Heart left ventricle (tissue), 16 donors: ENCODE measurements at regions not wholly inside any gene's neighbourhood (a gene's known extent, or its start where the extent isn't known, plus 50 kb on each side); places are given as distances from the start of the nearest gene placed in this dataset.
A peak's percentile ranks its signal among the peaks of the same experiment; 100 is the strongest.

Source experiments
- ATAC-seq, 4 donors: fragments of 200-7000 bp; cut with Tn5 transposase; one replicate each; pipeline ENCODE4 v1.9.1; 2020 to 2022; ENCODE audit warnings: moderate library complexity in 4 of 4, mild to moderate bottlenecking in 3 of 4, moderate number of reproducible peaks in 1 of 4
- DNase-seq, 5 donors: peaks; one replicate each; pipeline ENCODE4 v3.0.0-alpha.2; 2020
- H3K27ac ChIP-seq, 12 donors: fragments of 200-600 bp; sonication (generic) in 4 of 12; one replicate each; pipeline versions ENCODE4 v1.5.0 to v1.8.0; 2016 to 2022; ENCODE audit warnings: mild to moderate bottlenecking in 2 of 12
- H3K27me3 ChIP-seq, 9 donors: fragments of 200-600 bp; sonication (generic) in 2 of 9; one replicate each; pipeline versions ENCODE4 v1.5.1 to v1.8.0; 2016 to 2022; ENCODE audit warnings: mild to moderate bottlenecking in 3 of 9
- H3K36me3 ChIP-seq, 9 donors: fragments of 200-600 bp; sonication (generic) in 2 of 9; one replicate each; pipeline versions ENCODE4 v1.5.0 to v1.8.0; 2018 to 2022; ENCODE audit warnings: mild to moderate bottlenecking in 2 of 9
- H3K4me1 ChIP-seq, 12 donors: fragments of 200-600 bp; sonication (generic) in 4 of 12; one replicate each; pipeline versions ENCODE4 v1.5.0 to v1.8.0; 2016 to 2022; ENCODE audit warnings: mild to moderate bottlenecking in 3 of 12
- H3K4me3 ChIP-seq, 12 donors: fragments of 200-600 bp; sonication (generic) in 4 of 12; one replicate each; pipeline versions ENCODE4 v1.5.0 to v1.8.0; 2017 to 2022; ENCODE audit warnings: mild to moderate bottlenecking in 9 of 12, moderate library complexity in 4 of 12
- H3K9me3 ChIP-seq, 12 donors: fragments of 200-600 bp; sonication (generic) in 4 of 12; one replicate each; pipeline versions ENCODE4 v1.5.0 to v1.8.0; 2016 to 2022; ENCODE audit warnings: mild to moderate bottlenecking in 1 of 12
- CTCF ChIP-seq, 12 donors: fragments of 200-600 bp; sonication (generic) in 4 of 12; IDR thresholded peaks; one replicate each; pipeline versions ENCODE4 v1.5.0 to v1.8.0; 2018 to 2022; ENCODE audit warnings: antibody characterized with exemption in 12 of 12, mild to moderate bottlenecking in 5 of 12
- POLR2A ChIP-seq, 2 donors: fragments of 450-650 bp; IDR thresholded peaks; one replicate each; pipeline ENCODE4 v1.6.1; 2017; ENCODE audit warnings: antibody characterized with exemption in 2 of 2, mild to moderate bottlenecking in 2 of 2, moderate library complexity in 2 of 2
- WGBS, 4 donors: extraction: QIAGEN DNeasy Blood & Tissue Kit in 2 of 4; methylation state at CpG; one replicate each; pipeline versions ENCODE4 v1.1.5 to v1.1.7; 2013 to 2018; 5-methylcytosine and 5-hydroxymethylcytosine counted together
- intact Hi-C, 10 donors: fragments of 100-400 bp; cut with DNase I; formaldehyde crosslinking; loops; one replicate each; pipeline versions ENCODE4 v1.11.1 to v1.14.2; 2022
- donor health status: ischemic (EF 13 %, LVEDD 7.1; RV severe dilation, severe dysfunction).
- donor health status: healthy with polysubstance abuse.
- donor health status: DM: no; HTN: yes; CAD: no.
- donor health status: DM: no; HTN: no; CAD: no.
- donor health status: ischemic (EF 25% LVEDD 6.9; RV normal size, moderate dysfunction).
- donor health status: ischemic (EF 25% LVEDD 5.7; RV mildly dilated, moderate dysfunction).
- donor health status: healthy.
- donor health status: DM: yes; HTN: yes; CAD: no.
- donor health status: ischemic (EF 35%, LVEDD 5.7; RV mildly dilated, moderate dysfunction).
- donor health status: nonischemic (EF 11% LVEDD 7.7; RV severe dilation, severe dysfunction).
- donor health status: DM: yes; HTN: yes; CAD: no.
- donor health status: PGD.
- donor health status: ischemic (EF 29% LVEDD 5.4; RV normal size, mild dysfunction).
- donor health status: nonischemic (EF 23%, LVEDD 6.1; RV moderate dilation, normal function).

DNA sequence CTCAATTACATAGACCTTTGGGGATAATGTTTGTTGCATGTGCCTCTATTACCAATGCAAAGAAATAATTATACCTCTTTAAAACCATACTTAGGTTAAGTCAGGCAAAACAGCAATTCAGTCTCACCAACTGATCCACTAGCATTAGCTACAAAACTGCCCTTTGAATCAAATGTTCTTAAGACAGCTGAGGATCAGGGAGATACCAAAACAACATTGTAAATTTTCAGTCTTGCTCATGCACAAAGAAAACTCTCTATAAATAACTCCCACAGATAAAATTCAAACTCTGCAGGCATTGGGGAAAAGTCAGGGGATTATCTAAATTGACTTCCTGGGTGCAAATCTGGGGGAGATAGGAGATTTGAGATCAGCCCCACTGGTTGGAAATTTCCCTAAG, 100.9 kb upstream of the DPT start:
- no peak for TF ChIP-seq CTCF (IDR thresholded peaks at IDR 0.05)
- TF ChIP-seq POLR2A (IDR thresholded peaks at IDR 0.05) = no peak
- H3K9me3 ChIP-seq = peaks cover 0 to 5% (median 0%) of the 10 kb centered on the region in 12 donors
- ATAC-seq (no peak), DNase-seq (no peak)
- intact Hi-C loops = loop anchor here in 4 of 10 donors (5.0 to 10.0 kb wide), 4 partner anchors 58 to 275 kb away; partner anchors contain the start of genes ATP1B1 (in 2 of the 4) and DPT (in 2 of the 4)
- H3K4me3 ChIP-seq = no peak overlapping the region
- no peaks in the 10 kb centered on the region for H3K27me3 ChIP-seq
- no peak overlapping the region for H3K27ac ChIP-seq
- peaks cover 0 to 26% (median 6%) of the 10 kb centered on the region in 12 donors for H3K4me1 ChIP-seq
- H3K36me3 ChIP-seq = no peaks in the 10 kb centered on the region

- Histone ChIP-seq H3K36me3 (no peaks in the 10 kb centered on the region), H3K27ac (no peak overlapping the region), H3K4me3 (no peak overlapping the region), H3K9me3 (no peaks in the 10 kb centered on the region), H3K4me1 (peaks cover 0 to 31% (median 6%) of the 10 kb centered on the region in 12 donors), H3K27me3 (no peaks in the 10 kb centered on the region)
- intact Hi-C loops = loop anchor here in 3 of 10 donors (10.0 kb wide), 2 partner anchors 106 to 274 kb away; partner anchors contain the start of genes ATP1B1 (in 2 of the 3) and DPT (in 1 of the 3)
- whole genome bisulfite sequencing, 4 donors = 94 to 100% (median 97%) methylated on average over 2 of the region's 2 CpGs
- no peak for TF ChIP-seq POLR2A (IDR thresholded peaks at IDR 0.05)
- TF ChIP-seq CTCF (IDR thresholded peaks at IDR 0.05) = no peak
- no peak for ATAC-seq
- DNase-seq = no peak
Observed at GRCh38 chr1:168830562-168830961, 101.6 kb upstream of the DPT start.

- Histone ChIP-seq H3K27ac (no peak overlapping the region), H3K9me3 (no peaks in the 10 kb centered on the region), H3K4me3 (no peak overlapping the region), H3K36me3 (no peaks in the 10 kb centered on the region), H3K4me1 (peaks cover 0 to 35% (median 6%) of the 10 kb centered on the region in 12 donors), H3K27me3 (no peaks in the 10 kb centered on the region)
- TF ChIP-seq POLR2A (IDR thresholded peaks at IDR 0.05) = no peak
- TF ChIP-seq CTCF (IDR thresholded peaks at IDR 0.05) = no peak
- WGBS, 4 donors = 59 to 80% (median 67%) methylated on average over 2 of the region's 2 CpGs
- ATAC-seq (peak in 1 of 4 donors; percentile 34), DNase-seq (no peak)
- intact Hi-C loops = loop anchor here in 3 of 10 donors (10.0 kb wide), 2 partner anchors 108 to 272 kb away; partner anchors contain the start of genes ATP1B1 (in 2 of the 3) and DPT (in 1 of the 3)
Observed at GRCh38 chr1:168832661-168833060, 103.7 kb upstream of the DPT start.

DNA sequence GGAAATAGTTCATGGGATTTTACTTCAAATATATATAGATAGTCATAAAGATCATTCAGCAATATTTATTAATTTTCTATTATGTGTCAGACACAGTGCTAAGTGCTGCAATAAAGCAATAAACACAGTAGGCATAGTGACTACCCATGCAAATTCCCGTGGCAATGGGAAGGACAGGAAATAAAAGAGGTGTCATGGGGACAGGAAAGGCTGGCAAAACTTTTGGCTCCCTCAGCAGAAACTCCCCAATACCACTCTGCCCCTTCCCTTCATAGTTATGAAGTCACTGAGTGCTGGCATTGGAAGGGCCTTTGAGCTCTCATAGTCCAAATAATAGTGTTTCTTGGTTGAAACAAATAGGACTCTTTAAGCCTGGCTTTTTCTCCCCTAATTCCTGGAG, 104.4 kb upstream of the DPT start:
- H3K36me3 ChIP-seq = no peaks in the 10 kb centered on the region
- peaks cover 0 to 35% (median 6%) of the 10 kb centered on the region in 12 donors for H3K4me1 ChIP-seq
- TF ChIP-seq POLR2A (IDR thresholded peaks at IDR 0.05) (no peak), CTCF (IDR thresholded peaks at IDR 0.05) (no peak)
- no peaks in the 10 kb centered on the region for H3K27me3 ChIP-seq
- DNase-seq (no peak), ATAC-seq (peak in 3 of 4 donors; percentile 18 to 37 (median 22))
- H3K27ac ChIP-seq = peak overlapping the region in 3 of 12 donors; percentile 15 to 60 (median 27)
- no peaks in the 10 kb centered on the region for H3K9me3 ChIP-seq
- intact Hi-C loops = loop anchor here in 3 of 10 donors (10.0 kb wide), 2 partner anchors 109 to 271 kb away; partner anchors contain the start of genes ATP1B1 (in 2 of the 3) and DPT (in 1 of the 3)
- 27 to 57% (median 37%) methylated on average over 1 of the region's 1 CpG for WGBS, 4 donors
- H3K4me3 ChIP-seq = no peak overlapping the region
